Germinal center (tissue), 1 donor: ENCODE measurements at regions not wholly inside any gene's neighbourhood (a gene's known extent, or its start where the extent isn't known, plus 50 kb on each side); places are given as distances from the start of the nearest gene placed in this dataset.

Source experiments
- DNase-seq: peaks from one replicate; pipeline ENCODE4 v3.0.0; 2012; ENCODE audit warnings: mixed read lengths, low spot score

DNA sequence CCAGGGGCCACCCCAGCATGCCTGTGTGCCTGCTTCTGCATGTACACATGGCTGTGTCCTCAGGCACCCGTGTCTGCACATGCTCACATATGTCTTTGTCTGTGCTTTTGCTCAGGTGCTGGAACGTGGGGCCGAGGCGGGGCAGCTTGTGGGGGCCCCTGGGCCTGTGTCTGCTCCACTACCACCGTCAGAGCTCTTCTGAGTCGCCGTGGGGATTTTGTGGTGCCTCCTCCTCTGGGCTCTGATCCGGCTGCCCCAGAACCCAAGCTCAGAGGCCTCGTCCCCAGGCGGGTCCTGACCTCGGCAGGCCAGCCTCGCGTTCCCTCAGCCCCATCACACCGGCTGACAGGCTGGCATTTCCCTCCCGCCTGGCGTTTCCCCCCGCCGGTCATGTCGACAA, 104.6 kb upstream of the ACTRT2 start:
- DNase-seq: no peak

DNA sequence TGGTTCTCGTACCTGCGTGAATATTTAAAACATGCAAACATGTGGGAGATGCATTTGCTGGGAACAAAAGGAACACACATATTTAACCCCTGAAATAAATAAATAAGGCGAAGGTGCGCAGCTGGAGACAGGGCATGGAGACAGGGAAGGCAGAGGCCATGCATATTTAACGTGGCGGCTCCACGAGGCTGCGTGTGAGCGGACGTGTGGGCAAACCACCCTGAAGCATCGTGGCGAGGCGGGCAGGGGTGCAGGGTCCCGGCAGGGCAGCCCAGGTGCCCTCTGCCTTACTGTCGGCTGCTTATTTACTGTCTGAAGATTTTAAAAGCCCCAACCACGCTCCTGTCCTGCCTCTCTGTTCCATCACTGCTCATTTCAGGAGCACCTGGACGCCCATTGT, 104.0 kb upstream of the ACTRT2 start:
- DNase-seq: no peak

DNA sequence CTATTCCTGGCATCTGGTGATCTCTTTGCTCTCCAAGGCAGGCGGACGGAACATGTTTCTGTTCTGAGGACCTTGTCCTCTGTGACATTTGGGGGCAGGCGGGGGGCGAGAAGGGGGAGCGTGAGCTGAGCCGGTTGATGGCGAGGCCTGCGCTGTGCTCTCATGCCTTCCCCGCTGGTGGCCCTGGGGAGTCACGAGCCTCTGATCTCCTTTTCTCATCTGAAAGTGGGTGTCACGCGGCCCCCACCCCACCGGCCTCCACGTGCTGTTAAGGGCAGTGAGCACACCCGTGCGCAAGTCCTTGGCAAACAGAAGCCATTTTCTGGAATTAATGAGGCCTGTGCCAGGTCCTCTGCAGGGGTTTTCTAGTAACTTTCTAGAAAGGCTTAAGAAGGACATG, 102.8 kb upstream of the ACTRT2 start:
- DNase-seq: no peak

DNA sequence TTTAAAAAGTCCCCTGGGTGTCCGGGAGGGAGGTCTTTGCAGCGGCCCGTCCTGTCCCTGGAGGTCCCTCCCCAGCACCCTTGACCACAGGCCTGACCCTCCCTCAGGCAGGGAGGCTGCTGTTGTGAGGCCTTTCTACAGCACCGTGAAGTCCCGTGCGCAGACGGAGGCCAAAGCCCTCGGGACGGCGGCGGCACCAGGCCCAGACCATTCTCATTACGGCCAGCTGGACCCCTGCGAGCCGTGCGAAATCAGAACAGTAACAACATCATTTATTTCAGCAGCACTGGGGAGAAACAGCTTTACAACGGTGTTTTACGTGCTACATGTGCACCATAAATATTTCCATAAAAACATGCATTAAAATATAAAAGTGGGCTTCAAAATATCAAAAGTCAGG, 101.4 kb upstream of the ACTRT2 start:
- no peak for DNase-seq

DNA sequence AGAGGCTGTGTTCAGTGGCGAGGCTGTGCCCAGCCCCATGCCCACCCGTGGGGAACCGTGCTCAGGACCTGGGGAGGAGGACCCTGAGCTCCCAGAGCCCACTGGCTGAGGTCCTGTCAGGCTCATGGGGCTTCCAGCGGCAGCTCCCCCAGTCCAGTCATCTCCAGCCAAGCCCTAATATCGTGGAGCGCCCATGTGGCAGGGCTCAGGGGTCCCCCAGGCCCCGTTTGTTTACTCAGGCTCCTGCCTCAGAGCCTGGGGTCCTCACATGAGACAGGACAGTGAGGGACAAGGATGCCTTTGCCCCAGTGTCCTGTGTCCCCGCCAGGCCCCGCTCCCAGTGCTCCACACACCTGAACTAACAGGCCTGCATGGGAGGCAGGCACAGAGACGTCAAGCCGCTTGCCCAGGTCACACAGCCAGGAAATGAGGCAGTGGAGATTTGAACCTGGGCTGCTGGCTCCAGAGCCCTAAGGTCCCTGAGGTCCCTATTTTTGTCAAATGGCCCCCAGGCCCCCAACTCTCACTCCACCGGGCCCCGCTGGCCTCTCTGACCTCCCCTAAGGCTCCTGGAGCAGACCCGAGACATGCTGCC, 100.7 kb upstream of the ACTRT2 start:
- DNase-seq: no peak

DNA sequence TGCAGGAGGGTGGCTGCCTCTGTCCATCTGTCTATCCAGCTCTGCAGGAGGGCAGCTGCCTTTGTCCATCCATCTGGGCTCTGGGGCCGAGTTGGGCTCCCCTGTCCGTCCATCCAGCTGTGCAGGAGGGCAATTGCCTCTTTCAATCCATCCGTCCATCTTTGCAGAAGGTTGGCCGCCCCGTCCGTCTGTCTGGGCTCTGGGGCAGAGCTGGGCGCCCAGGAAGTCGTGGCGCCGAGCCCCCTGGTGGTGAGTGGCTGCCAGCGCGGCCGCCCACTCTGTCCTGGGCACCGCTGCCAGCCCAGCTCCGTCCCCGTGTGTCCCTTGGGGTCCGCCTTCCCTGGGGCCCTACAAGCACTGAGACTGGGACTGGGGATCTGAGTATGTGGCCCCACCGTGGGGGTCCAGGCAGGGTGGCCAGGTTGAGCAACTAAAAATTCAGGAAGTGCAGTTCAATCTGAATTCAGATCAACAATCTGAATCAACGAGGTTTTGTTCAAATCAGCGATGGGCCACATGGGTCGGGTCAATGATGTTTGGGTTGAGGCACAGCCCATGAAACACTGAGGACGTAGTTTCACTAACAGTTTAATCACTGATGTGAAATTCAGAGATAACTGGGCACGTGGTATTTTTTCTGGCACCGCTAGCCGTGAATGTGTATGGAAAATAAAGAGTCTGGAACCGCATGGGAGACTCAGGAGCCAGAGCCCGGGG, 99.1 kb upstream of the ACTRT2 start:
- DNase-seq: peak; percentile 52

DNA sequence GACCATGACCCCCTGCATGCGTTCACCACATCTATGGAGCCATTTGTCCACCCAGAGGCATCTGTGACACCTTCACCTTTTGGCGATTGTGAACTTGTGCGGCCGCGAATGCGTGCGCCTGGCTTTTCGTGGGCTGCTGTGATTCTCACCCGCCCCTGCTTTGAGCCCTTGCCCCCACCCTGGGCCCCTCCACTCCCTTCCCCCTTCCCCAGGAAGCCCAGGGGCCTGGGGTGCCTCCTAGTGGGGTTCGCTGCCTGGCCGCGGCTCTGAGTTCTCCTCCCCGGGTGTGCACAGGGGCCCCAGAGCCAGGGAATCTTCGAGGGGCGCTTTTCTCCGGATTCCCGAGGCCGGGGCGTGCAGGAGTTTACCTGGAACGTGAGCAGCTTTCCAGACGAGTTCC, 97.9 kb upstream of the ACTRT2 start:
- no peak for DNase-seq

DNA sequence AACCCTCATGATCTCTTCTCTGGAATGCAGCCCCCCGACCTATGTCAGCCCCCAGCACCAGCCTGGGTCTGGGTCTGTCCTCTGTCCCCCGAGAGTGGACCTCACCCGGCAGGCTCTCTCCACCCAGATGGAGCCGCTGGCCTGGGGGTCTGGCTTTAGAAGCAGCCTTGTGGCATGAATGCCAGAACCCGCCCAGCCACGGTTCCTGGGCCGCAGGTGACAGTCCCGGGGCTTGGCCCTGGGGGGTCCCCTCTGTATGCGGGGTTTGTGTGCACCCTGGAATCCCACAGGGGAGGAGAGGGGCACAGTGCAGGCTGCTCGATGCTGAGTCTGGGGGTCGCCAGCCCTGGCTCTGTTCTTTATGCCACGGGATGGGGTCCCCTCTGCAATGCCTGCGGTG, 96.0 kb upstream of the ACTRT2 start:
- no peak for DNase-seq

DNA sequence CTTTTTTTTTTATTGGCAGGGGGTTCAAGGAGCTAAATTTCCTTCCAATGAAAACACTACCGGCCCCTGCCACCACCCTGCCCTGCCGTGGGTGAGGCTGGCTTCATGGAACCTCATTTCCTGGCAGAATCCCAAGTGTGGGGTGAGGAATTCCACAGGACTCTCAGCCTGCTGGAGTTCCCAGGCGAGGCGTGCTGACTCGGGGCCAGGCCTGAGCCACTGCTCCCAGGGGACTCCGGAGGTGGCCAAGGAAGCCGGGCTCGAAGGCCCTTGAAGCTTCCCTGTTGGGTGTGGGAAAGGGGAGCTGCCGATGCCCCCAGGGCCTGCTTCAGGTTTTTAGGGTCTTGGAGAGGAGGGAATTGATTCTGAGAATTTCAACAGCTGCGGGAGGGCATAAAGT, 95.3 kb upstream of the ACTRT2 start:
- DNase-seq: no peak

DNA sequence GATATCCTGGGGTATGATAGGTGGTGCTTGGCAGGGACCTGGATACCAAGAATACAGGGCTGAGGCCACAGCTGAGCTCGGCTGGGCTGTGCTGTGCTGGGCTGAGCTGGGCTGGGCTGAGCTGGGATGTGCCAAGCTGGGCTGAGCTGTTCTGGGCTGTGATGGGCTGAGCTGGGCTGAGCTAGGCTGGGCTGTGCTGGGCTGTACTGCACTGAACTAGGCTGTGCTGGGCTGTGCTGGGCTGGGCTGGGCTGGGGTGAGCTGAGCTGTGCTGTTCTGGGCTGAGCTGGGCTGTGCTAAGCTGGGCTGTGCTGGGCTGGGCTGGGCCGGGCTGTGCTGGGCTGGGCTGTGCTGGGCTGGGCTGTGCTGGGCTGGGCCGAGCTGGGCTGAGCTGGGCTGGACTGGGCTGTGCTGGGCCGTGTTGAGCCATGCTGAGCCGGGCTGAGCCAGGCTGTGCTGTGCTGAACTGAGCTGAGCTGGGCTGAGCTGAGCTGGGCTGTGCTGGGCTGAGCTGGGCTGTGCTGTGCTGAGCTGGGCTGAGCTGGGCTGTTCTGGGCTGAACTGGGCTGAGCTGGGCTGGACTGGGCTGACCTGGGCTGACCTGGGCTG, 94.7 kb upstream of the ACTRT2 start:
- no peak for DNase-seq

DNA sequence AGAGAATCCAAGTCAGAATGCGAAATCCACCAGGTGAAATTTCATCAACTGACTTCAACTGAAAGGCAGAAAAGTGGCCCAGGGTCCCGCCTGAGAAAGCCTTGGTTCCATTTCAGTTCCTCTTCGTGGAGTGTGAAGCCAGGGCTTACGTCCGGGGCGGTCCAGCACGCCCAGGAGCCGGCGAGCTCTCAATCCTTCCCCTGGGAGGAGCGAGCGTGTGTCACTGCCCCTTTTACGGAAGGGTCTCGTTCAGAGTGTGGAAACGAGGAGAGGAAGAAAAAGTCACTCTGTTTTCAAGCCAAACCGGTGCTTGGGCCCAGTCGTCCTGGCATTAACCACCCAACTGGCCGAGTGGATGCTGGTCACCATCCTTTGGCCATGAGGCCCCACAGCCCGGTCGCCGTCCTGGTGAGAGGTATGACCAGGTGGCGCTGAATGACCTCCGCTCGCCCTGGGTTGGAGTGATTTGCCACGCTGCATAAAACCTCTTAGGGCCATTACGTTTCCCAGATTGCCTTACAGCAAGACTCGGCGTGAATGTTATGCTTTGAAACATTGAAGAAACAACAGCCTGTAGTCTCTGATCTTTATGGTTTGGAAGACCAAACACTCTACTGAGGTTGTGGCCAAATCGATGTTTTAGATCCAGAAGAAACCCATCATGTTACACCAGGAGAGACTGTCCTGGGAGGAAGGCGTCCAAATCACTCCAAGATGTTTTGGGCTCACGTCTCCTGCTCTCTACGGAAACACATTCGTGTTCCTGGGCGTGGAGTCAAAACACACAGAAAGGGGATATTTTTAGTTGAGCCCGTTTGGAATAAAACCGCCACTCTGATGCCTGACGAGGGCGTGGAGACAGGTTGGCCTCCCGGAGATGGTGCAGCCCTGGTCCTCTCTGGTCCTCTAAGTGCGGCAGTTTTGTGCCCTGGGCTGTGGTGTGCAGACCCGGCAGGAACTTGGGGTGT, 93.6 kb upstream of the ACTRT2 start:
- DNase-seq: no peak

DNA sequence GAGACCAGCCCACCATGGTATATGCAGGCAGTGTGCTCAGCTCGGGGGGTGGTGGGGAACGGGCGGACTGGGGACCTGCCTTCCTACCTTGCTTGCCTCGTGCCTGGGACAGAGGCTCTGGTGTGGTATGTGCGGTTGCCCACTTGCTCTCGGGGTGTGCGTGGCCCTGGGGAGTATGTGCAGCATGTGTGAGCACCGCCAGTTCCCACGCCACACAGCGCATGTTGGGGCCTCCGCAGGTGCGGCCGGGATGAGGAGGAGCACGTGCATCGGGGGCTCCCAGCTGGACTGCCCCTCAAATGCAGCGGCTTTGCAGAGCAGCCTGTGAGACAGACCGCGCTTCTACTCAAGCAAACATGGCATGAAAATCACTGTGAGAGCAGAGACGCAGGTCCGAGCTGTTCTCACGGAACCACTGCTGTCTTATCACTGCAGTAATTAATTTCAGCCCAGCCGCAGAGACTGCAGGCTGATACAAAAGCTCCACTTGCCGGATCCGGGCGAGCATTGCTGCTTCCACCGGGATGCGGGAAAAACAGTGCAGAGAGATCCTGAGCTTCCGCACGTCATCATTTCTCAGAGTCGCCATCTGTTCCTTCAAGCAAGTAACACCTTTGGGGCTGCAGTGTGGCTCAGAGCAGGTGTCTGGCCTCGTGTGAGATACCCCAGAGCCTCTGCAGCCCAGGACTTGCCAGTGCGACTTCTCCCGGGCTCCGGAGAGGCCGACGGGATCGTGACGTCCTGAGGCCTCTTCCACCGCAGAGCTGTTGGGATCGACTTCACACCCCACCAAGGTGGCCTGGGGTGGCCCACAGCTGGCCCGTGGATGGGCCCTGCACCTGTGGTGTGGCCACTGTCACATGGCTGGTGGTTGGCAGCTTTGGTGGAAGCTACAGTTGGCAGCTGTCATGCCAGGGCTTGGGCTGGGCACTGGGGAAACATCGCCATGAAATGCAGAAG, 92.6 kb upstream of the ACTRT2 start:
- no peak for DNase-seq

DNA sequence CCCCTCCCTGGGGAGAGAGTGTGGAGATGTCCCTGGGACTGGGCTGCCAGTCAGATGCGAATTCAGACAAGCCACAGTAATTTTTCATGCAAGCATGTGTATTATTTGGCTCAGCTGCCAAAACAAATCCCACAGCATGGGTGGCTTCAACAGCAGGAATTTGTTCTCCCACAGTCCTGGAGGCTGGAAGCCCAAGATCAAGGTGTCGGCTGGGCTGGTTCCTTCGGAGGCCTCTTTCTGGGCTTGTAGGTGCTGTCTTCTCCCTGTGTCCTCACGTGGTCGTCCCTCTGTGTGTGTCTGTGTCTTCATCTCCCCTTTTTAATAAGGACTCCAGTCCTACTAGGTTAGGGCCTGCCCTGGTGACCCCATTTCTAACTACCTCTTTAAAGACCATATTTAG, 91.9 kb upstream of the ACTRT2 start:
- no peak for DNase-seq

DNA sequence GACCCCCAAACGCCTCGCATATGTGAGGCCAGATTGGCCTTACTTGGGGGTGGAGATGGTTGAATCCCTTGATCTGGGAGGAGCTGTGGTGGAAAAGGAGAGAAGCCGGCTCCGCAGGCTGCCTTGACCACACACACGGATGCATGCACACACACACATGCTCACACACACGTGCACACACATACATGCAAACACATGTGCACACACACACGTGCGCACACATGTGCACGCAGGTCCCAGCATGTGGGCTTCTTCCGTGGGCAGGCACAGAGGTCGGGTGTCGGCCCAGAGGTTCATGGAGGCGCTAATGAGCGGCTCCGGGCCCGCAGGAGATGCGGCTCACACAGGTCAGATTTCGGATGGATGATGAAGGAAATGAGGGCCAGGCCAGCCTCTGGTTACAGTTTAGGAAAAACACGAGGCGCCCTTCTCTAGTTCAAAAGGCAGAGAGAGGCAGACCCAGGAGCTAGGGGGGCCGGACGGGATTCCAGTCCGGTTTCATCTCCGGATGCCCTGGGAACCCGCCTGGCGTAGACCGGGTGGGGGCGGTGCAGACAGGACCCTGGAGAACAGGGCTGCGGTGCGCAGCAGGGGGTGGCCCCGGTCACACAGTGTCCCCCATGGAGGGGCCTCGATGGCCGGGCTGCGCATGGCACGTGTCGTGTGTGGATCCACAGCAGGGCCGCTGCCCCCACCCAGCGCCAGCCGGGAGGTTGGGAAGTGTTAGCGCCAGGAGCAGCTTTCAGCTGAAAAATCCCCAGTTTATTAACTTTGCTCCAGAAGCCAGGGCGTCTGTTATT, 91.1 kb upstream of the ACTRT2 start:
- DNase-seq: no peak

DNA sequence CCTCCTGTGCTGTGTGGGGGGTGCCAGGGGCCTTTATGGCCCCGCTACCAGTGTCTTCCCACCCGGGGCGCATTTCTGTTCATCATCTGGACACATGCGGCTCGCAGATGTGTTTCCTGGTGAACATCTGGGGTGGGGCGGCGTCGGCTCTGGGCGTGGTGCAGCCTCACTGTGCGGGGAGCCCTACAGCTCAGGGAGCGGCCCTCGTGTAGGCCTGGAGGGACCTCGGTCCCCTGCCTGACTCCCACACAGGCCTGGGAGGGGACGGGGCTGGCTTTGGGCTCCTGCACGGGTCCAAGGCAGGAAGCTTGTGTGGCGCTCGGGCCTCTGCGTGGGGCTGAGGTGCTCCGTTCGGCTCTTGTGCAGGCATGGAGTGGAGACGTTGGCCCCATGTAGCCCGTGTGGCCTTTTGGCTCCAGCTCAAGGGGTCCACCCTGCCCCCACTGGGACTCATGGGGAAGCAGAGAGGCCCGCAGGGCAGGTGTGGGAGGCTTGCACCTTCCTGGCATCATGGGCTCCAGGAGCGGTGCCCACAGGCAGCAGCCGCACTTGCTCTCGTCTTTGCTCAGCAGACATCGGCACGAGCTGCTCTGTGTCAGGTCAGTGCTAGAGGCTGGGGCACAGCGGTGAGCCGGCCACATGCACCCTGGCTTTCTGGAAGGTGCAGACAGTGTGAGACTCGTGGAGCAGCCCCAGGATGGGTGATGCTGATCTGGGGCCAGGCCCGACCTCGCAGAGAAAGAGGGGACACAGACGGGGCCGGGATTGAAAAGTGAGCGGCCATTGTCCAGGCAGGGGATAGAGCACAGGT, 90.1 kb upstream of the ACTRT2 start:
- no peak for DNase-seq

DNA sequence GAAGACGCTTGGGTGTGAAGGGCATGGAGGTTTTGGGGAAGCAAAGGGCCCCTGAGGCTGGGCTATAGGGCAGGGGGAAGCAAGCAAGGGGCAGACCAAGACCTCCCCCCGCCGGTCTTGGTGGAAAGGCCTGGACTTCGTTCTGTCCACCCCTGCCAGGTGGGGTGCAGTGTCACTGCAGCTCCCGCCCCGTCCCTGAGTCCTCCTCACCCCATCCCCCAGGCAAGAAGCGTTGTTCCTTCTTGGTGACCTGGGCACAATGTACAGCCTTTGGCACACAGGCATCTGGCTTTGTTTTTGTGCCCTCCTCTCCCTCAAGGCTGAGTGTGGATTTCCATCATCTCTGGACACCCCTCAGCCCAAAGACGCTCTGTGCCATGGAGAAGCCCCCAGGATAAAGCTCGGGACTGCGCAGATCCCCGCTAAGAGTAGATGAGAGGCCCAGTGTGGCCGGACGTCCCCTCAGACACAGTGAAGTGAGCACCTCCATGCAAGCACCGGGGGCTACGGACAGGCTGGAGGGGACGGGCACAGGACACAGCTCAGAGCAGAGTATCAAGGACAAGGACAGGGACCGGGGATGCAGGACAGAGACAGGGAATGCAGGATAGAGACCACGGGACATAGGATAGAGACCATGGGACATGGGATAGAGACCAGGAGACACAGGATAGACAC, 89.4 kb upstream of the ACTRT2 start:
- no peak for DNase-seq

DNA sequence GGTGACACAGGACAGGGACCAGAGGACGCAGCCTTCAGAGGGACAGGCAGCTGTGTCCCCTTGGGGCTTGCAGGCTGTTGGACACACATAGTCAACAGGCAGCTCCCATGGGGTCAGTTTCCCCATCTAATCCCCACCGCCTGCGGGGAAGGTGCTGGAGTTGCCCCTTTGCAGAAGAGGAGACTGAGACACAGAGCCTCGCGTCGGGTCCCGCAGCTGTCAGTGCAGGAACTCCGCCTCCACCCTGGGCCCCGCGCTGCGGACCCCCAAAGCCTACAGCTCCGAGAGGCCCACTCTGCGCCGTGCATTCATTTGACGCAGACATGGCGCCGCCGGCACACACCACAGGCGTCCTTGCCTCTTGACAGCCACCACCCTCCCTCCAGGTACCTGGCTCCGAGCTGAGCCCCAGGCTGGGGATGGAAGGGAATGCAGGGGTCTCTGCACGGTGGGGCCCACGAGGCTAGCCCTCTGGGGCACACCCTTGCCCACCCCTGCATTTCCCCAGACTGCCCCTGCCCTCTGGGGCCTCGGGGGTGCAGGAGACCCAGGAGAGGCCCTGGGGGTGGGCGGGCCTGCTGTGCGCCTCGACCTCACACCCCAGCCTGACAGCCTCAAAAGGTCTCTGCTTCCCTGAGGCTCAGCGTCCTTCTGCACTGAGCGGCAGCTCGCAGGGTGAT, 88.5 kb upstream of the ACTRT2 start:
- no peak for DNase-seq

DNA sequence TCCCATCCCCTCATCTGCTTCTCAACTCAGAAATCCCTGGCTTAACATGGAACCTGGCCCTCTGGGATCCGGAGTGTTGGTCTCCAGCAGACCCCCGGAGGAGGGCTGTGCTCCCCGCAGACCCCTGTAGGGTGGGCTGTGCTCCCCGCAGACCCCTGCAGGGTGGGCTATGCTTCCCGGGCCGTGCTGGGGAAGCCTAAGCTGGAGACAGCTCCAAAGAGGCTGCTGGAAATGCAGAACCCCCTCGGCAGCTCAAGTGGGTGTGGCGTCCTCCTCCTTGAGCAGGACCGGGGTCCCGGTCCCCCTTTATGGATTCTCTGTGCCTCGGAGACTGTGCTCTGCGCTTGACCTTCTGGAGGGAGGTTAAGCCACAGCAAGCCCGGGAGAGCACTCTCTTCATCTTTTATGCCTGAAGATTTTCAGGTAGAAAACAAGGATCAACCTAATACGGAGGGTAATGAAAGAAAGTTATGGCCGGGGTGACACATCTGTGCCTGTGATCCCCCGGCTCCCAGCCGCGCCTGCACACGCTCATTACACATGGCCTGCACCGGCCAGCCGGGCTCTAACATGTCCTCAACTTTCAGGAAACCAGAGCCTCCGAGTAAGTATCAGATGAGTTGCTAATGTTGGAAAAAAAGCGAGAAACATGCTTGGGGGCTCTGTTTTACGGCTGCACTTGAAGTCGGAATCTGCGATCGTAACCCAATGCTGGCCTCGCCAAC, 87.7 kb upstream of the ACTRT2 start:
- DNase-seq: no peak
